ENCODE measurements at regions not wholly inside any gene's neighbourhood (a gene's known extent, or its start where the extent isn't known, plus 50 kb on each side); places are given as distances from the start of the nearest gene placed in this dataset.

GRCh38 chr18:34514238-34514637 is 195.9 kb upstream of the DTNA start:
- TF ChIP-seq EZH2 (IDR thresholded peaks at IDR 0.05; ENCODE audit: insufficient read depth, poor library complexity, severe bottlenecking) (no peak), EZH2phosphoT487 (IDR thresholded peaks at IDR 0.05; ENCODE audit: insufficient read depth, low read depth) (no peak)
